TTC549 (cell line): ENCODE measurements at regions not wholly inside any gene's neighbourhood (a gene's known extent, or its start where the extent isn't known, plus 50 kb on each side); places are given as distances from the start of the nearest gene placed in this dataset.
"Not testable (repeated sequence)": the region's sequence is repeated elsewhere in the genome, so short reads cannot be mapped to it uniquely, and the experiment has no call there.

ENCODE experiments used
- FAIRE-seq: peaks from 2 replicates; lab custom pipeline; 2012; peaks lifted over from hg19 to GRCh38; lab: Jason Lieb, UNC

DNA sequence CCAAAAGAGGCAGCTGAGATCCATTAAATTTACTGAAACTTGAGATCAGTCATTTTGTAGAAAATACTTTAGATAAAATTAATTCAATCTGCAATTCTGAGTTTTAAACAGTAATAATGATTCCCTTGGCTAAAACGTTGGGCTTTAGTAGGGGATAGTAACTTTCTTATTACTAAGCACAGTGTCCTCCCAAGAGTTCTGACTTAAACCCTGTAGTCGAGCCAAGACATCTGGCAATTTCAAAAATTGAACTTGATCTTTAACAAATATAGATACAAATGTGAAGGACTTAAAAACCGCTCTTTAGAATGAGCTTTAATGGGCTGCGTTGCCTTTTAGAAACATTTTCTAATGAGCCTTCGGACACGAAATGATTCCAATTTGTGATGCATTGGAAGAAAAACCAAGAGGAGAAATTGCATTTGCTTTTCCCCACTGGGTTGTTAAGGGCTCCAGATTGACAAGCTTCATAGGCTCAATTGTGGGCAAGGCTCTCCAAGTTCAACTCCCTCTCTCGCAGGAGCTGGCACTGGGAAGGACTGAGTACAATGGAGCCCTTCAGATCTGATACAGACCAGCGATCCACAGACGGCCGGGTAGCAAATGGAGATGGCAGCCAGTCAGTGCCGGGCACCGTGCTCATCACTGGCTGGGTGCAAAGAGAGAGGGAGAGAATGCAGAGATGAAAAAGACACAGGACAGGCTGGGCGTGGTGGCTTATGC is 921.3 kb upstream of the AUTS2 start:
- FAIRE-seq, result no peak

DNA sequence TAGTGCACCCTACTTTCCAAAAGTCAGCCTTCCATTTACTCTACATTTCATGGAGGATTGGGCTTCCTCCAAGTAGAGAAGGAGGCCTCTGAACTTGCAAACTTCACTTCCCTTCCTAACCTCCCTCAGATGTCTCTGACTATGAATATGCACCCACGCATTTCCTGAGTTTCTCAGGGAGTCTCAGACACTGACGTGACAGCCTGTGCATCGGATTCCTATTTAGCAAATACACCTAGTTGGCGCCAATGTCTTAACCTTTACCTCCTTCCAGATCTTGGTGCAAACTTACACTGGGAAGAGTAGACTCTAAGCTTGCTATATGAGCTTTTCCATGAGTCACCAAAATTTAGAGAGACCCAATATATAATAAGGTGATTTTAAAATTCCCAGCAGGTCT is 920.1 kb upstream of the AUTS2 start:
- no peak for FAIRE-seq

DNA sequence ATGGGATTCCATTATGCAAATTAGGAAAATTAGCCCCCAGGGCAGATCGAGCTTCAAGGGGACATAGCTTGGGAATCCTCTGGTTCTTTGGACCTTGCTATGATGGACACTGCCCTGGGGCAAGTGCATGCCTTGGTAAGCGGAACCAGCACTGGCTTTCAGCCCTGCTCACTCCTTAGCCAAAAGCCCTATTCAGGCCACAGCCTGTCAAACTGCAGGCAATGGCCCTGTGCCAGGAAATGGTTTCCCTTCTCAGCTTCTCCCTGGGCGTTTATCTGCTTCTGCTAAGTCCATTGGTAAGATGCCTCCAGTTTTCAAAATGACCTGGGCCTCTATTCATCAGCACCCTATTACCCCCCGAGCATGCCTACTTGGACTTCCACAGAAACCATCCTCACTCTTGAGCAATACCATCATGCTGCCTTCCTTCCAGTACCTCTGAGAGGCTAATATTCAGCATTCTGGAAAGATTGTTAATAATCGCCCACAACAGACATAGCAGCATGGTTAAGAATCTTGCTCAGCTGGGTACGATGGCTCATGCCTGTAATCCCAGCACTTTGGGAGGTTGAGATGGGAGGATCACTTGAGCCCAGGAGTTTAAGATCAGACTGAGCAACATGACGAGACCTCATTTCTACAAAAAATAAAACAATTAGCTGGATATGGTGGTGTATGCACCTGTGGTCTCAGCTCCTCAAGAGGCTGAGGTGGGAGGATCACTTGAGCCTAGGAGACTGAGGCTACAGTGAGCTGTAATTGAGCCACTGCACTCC is 918.6 kb upstream of the AUTS2 start:
- no peak for FAIRE-seq

DNA sequence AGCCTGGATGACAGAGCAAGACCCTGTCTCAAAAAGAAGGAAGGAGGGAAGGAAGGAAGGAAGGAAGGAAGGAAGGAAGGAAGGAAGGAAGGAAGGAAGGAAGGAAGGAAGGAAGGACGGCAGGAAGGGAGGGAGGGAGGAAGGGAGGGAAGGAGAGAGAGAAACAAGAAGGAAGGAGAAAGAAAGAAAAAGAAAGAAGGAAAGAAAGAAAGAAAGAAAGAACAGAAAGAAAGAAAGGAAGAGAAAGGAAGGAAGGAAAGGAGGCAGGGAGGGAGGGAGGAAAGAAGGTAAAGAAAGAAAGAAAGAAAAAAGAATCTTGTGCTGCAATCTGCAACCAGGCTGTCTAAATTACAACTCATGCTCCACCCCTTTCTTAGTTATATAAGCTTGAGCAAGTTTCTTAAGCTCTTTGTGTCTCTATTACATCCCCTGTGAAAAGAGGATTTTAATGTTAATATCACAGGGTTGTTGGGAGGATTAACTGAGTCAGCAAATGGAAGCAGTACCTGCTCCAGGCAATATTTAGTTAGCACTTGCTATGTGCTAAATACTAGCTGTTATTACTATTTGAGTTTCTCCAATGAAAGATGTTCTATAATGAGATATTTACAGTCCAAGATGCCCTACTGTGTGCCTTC is 917.9 kb upstream of the AUTS2 start:
- no peak for FAIRE-seq

DNA sequence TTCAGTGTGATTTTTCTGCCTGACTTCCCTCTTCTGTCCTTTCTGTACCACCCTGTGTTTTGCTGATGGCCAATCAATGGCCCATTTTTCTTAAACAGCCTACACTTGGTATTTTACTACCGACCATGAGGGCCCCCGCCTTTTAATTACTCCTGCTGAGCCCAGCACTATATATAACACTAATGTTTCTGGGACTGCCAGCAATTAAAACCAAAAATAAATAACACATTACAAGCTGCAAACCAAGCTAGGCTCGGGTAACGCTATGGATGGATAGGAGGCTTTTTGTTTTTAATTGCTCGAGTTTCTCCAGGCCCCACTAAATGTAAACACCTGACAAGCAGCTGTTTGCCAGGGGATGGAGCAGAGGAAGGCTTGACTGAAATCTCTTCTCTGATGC is 915.4 kb upstream of the AUTS2 start:
- FAIRE-seq, result no peak

DNA sequence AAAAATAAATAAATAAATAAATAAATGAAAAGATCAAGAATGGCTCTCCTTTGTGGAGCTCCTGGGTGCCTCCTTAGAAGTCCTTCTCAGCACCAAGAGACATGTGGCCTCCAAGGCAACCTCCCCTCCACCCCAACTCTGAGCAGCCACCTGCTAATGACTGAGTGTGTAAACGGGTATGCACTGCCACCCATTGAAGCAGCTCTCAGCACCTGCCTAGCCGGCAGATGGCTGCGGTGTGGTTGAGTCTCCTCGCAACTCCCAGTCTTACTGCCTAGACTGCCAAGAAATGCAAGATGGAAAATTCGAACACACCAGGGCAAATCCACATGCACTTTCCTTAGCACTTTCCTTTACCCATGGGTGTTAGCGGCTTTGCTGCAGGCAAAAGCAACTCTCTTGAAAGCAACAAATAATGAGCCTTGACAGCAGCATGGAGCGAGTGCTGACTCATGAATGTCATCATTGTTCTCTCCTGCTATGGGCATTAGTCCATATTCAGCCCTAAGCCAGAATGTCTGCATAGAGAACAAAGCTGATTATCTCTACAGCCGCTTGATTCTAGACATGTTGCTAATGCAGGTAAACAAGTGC is 913.9 kb upstream of the AUTS2 start:
- FAIRE-seq, result no peak

DNA sequence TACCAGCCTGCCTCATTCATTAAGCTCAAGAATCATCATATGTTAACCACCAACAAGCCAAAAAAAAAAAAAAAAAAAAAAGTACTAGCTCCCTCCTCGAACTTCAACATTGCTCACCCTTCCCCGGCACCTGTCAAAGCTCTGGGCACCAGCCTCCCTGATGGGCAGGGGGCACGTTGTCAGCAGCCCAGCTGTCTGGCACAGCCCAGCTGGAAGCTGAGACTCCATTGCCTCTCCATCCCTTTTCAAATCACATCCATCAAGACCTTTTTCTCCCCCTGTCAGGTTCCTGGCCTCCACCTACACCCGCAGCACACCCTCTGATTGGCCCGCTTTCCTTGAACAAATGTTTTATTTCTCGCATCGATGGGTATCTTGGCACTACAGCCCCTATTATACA is 913.3 kb upstream of the AUTS2 start:
- FAIRE-seq, result no peak

DNA sequence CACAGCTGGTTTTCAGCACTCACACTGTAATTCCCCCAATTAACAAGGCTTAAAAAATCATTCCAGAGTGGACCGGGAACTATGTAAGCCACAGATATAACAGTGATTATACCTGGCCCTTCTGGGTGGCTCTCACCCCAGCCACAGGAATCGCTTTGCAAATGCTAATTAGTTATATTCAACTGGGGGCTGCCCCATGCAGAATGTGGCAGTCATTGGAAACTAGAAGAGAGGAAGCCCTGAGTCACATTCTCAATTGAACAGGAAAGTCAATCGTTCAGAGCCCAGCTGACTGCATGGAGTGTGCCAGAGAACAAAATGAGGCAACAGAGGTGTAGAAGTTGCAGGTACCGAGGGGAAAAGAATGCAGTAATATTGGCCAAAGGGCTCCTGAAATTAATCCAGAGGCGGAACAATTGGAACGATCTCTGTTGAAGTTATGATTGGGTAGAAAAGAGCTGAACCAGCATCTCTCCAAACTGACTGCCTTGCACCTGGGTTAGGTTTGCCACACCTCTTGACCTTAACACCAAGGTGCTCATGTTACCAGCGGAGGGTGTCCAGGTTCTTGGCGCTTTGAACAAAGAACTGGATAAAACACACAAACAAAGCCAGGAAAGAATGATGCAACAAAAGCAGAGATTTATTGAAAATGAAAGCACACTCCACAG is 909.7 kb upstream of the AUTS2 start:
- no peak for FAIRE-seq

DNA sequence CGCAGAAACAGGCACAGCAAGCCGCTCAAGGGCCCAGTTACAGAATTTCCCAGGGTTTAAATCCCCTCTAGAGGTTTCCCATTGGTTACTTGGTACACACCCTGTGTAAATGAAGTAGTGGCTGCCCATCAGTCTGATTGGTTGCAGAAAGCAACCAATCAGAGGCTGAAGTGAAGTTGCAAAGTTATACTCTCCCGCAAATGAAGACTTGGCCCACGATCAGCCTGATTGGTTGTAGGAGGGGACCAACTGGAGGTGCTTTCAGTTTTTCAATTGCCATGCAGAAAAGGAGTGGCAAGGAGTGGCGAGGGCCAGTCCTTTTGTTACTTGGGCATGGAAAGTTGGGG is 909.2 kb upstream of the AUTS2 start:
- FAIRE-seq, result no peak

DNA sequence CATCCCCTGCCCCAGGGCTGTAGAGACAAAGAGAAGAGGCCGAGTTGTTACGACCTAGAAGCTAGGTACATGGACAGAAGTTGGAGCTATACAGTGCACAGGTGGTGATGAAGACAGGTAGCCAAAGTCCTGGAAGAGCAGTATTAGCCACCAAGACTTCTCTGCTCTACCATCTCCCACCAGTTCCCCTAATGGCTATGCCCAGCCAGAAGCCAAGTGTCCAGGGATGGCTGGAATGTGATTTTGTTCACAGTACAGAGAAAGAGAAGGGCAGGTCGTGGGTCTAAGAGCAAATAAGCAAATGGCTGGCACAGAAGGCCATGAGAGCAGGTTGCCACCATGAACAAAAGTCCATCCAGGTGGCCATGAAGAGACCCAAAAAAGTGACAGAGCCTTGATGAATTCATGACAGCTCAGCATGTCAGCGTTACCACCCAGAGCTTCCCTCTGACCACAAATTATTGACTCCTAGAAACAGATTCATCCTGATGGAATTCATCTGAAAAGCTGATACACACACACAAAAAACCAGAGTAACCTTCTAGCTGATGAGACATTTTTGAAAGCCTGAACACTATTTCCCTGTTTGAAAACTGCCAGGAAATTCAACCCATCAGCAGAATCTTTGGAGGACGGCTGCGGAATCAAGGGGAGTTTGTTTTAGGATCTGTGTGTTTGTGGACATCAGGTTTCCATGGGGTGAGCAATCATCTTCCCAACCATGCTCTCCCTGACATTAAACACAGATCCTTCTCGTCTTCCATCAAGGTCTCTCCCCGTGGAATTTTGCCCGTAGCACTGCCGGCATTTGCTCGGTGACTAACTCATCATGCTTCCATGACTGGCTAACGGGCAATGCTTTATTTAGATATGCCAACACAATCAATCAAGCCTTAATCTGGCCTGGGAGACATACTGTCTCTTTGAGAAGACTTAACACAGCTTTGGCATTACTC is 906.7 kb upstream of the AUTS2 start:
- FAIRE-seq, result no peak

DNA sequence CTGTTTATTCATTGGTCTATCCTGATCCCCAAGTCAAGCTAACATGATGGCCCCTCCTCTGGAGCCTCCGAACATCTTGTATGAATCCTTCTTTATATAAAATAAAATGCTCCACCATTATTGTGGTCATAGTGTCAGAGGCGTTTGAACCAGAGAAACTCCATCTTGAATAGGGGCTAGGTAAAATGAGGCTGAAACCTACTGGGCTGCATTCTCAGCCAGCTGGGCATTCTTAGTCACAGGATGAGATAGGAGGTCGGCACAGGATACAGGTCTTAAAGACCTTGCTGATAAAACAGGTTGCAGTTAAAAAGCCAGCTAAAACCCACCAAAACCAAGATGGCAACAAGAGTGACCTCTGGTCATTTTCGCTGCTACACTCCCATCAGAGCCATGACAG is 905.8 kb upstream of the AUTS2 start:
- FAIRE-seq, result no peak

DNA sequence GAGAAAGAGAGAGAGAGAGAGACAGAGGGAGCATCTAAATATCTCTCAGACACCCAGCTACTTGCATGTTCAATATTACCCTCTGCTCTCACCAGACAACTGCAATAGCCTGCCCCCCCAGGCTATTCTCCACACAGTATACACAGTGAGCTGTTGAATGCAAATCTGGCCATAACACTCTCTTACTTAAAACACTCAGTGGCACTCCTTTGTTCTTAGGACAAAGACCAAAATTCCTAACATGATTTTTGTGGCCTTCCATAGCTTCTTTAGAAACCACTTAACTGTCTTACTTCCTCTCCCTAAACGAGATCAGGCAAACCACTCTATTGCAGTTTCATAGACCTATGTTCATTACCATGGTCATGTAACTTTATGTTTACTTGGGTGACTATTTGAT is 903.6 kb upstream of the AUTS2 start:
- FAIRE-seq, result no peak

DNA sequence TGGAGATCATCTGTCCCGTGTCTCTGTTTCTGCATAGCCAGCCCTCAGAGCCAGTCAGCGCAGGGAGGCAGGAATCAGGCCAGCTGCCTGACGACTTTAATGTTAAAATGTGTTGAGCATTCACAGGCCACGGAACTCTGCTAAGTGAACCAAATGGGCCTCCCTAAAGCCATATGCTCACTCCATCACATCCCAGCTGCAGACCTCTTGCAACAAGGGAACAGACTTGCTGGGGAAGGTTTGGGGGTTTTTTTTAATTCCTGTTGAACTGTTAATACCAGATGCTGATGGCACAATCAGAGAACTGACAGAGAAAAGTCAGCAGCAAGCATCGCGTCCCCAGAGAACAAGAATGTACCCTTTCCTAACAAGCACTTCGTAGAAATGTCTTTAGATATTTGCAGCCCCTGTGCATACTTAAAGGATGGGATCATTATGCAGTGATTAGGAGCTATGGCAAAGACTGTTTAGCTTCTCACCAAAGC is 900.4 kb upstream of the AUTS2 start:
- no peak for FAIRE-seq

DNA sequence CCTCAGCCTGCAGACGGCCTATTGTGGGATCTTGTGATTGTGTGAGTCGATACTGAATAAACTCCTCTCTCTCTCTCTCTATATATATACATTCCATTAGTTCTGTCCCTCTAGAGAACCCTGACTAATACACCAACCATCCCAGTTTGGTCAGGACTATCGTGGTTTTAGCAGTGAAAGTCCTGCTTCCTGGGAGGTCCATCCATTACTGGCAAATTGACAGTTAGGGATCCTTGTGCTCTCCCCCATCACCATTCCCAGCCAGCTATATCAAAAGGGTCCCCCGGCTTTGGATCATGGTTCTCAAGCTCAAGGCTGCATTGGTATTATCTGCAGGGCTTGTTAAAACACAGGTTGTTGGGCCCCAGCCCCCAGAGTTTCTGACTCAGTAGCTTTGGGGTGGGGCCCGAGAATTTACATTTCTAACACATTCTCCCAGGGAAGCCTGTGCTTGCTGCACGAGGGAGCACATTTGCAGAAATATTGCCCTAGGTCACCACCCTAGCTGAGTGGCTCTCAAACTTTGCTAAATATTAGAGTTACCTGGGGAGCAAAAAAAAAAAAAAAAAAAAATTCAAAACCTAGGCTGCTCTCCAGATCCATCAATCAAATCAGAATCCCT is 899.1 kb upstream of the AUTS2 start:
- no peak for FAIRE-seq

DNA sequence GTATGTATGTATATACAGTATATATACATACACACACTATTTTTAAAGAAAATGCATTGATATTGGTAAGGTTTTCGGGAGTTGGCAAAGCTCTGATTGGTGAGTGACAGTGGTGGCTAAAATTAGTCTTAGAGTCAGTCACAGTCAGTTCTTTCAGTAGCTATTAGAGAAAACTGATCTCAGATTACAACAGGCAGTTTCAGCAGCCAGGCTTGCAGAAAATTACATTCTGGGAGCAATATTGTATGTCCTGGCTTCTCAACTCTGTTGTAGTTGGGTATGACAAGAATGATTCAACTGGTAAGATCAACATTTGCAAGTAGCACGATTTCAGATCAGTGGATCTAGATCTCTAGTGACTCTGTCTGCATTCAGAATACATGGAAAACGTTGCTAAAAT is 897.9 kb upstream of the AUTS2 start:
- FAIRE-seq, result no peak

DNA sequence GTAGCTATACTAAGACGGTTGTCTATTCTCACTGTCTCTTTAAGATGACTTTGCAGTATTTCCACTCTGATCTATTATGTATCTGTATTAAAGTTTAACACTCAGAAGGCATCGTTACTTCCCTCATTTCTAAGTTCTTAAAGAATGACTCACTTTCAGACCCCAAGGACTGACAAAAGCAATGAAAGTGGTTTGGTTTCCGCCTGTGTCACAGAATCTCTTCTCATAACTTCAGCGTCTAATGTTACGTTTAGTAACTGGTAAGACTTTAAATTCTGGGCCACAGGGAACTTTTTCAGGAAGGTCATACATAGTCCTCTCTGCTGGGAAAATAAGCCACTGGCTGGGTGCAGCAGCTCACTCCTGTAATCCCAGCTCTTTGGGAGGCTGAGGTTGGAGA is 892.0 kb upstream of the AUTS2 start:
- FAIRE-seq, result no peak

DNA sequence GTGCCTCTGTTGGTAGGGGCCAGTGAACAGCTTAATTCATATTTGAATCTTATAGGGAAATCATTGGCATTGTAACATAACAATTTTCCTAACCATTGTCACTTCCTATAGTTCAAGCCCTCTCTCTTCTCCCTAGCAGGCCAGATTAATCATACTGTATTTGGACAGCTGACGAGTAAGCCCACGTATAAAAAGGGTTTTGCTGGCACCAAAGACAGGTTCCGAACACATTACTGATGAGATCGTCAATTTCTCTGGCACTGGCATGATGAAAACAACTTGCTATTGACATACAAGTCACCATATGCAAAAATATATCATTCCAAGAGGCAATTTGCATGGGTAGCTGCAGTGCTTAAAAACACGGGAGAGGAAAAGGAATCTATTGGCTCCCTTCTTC is 891.1 kb upstream of the AUTS2 start:
- no peak for FAIRE-seq

DNA sequence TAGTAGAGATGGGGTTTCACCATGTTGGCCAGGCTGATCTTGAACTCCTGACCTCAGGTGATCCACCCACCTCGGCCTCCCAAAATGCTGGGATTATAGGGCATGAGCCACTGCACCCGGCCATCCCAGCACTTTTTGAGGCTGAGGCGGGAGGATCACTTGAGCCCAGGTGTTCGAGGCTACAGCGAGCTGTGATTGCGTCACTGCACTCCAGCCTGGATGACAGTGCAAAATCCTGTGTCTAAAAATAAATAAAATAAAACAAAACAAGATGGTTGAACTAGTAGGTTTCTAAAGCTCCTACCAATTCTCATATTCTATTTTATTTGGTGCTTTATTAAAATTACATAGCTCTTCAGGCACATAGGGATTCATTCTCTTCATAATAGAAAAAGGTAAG is 890.3 kb upstream of the AUTS2 start:
- FAIRE-seq, result no peak

DNA sequence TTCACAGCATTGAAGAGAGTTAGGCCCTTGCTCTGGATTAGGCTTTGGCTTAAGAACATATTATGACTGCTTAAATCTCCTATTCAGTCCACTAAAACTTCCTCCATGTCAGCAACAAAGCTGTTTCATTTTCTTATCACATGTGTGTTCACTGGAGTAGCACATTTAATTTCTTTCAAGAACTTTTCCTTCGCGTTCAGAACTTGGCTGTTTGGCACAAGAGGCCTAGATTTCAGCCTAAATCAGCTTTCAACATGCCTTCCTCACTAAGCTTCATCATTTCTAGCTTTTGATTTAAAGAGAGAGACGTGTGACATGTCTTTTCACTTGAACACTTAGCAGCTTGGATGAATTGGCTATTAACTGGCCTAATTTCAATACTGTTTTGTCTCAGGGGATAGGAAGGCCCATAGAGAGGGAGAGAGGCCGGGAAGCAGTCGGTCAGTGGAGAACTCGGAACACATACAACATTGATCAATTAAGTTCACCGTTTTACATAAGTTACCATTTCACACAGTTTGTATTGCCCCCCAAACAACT is 885.2 kb upstream of the AUTS2 start:
- FAIRE-seq, result no peak

DNA sequence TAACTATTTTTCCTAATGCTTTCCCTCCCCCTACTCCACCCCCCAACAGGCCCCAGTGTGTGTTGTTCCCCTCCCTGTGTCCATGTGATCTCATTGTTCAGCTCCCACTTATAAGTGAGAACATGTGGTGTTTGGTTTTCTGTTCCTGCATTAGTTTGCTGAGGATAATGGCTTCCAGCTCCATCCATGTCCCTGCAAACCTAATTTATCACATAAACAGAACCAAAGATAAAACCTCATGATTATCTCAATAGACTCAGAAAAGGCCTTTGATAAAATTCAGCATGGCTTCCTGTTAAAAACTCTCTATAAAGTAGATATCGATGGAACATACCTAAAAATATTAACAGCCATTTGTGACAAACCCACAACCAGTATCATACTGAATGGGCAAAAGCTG is 884.1 kb upstream of the AUTS2 start:
- FAIRE-seq, result not testable (repeated sequence)

DNA sequence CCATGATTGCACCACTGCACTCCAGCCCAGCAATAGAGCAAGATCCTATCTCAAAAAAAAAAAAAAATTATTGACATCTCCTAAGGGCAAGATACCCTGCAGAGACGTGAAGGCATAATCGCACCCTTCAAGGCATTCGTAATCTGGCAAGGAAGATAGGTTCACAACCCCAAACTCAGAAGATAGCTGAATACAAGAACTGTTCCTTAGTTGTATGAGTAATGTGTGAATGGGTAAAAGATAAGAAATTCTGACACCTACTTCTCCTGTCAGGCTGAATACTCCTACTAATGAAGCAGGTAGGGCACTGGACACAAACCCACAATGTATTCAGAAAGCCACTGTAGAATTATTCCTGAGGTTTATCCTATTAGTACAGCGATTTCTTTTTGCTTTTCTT is 882.4 kb upstream of the AUTS2 start:
- FAIRE-seq, result no peak
